ENCODE measurements at regions not wholly inside any gene's neighbourhood (a gene's known extent, or its start where the extent isn't known, plus 50 kb on each side); places are given as distances from the start of the nearest gene placed in this dataset.

DNA sequence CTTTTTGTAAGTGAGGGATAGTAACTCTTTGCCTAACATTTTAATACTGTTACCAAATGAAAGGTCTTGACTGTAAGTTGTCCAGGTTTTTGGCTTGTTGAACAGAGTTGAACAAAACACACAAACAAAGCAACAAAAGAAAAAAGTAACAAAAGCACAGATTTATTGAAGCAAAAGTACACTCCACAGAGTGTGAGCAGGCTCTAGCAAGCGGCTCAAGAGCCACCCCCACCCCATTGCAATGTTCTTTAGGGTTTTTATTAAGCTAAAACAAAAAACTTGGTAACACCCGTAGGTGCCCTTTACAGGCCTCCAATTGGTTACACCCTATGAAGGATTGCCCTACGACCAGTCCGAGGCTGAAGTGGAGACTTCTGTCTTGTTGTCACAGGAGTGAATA is 197.4 kb upstream of the MAP3K1 start:
- DNase-seq: no peak

DNA sequence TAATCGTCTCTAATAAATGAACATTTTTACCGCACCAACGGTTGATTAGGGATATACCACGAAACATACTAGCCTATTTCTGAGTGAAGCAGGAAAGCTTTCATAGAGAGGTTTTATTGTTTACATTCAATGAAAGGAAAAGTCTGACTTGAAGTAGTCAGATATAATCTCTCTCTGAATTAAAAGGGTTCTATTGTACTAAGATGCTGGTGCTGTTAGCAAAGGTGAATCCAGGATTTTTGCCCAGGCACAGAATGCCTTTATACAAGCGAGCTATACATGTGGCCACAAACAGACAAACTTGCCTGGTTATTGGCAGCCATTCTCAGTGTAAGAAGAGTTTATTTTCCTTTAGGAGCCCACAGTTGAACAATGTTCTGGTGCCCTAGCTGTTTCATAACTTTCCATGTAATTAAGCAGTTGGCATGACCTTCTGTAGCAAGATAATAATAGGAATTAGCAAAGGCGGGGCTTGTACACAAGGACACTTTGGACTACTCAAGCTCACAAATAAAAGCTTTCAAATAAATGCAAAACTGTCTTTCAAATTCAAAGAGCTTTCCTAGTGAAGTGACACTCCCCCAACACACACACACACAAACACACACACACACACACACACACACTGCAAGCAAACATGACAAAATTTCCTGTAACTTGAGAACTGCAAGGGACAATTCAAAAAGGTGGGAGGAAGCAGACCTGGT is 198.7 kb upstream of the MAP3K1 start:
- DNase-seq: no peak

DNA sequence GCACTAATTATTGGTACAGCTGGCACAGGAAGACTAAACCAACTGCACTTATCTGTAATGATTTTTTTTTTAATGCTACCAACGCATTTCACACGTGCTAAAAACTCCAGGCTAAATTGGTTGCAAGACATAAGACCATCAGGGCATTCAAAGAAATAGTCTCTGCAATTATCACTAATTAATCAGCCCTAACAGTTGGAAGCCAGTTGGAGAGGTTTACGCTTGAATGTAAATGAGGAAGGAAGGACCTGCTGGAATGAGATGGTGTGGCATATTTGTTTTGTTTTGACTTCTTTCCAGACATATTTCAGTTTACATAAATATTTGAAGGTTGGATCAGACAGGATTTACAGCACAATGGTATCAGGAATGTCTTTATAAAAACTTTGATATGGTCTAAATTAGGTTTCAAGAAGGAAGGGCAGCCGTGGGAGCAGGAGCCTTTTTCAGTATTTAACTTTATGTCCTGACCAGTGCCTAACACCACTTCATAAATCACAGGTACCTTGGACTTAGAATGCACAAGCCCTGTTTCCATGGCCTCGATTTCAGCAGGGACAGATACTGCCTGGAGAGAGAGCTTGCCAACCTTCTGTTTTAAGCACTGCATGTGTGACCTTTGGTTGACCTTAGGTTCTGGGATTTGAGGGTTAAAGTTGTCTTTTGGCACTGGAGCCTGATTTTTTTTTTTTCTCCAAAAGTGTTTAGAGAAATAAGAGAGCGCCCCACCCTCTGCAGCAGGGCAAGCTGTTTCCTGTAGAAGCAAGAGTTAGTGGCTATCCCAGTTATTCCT is 199.8 kb upstream of the MAP3K1 start:
- no peak for DNase-seq

DNA sequence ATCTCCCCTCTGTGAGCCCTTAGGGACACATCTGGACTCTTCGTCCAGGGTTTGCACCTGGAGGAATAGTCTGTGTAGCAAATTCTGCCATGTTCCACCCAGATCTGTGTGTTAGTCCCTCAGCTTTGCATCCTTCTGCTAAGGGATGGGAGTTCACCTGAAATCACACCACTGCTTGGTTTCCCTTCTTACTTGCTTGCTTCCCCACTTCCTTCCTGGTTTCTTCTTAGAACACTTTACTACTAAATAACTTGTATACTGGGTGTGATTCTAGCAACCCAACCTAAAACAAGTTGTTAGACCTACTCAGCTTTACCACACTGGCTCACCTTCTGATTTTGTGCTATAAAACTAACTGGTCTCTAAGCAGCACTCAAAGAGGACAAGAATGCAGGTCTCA is 202.6 kb upstream of the MAP3K1 start:
- DNase-seq: peak; percentile 20 to 80

DNA sequence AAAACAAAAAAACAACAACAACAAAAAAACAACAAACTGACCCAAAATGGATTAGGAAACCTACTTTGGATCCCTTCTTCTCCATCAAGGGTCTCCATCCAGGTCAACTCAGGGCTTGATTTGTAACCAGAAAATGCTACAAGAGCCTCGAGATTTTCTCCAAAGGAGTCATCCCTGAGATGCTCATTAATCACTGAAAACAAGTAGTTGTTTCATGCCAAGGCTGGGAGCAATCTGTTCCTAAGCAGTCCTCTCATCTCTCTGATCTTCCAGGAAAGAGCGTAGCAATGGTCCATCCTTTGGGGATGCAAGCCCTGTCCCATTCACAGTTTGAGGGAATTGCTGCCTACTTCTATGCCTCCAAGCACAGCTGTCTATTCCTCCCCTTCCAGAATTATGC is 203.0 kb upstream of the MAP3K1 start:
- DNase-seq: no peak

DNA sequence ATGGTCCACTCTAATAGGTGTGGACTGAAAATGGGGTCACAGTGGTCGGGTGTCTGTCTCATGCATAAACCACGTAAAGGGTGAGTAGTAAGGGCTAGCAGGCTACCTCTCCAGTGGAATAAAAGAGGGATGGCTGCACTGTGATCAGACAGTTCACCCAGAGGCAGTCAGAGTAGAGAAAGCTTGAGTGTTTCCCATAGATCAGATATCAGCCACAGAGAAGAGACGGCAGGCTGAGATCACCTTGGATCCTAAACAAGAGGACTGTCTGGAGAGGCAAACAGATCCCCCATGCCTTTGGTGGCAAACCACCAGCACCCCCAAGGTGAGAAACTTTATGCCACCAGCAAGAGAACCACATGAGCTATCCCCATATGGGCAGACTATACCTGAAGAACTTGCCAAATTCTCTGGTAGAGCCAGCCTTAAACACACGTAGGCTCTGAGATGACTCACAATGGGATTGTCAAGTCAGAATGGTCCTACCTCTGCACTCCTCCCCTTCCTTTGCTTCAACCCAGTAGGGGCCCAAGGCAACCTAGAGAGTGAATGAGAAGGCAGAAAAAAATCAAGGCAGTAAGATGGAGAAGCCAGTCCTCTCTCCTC is 205.2 kb upstream of the MAP3K1 start:
- DNase-seq: peak in 1 of 2 donors; percentile 63

DNA sequence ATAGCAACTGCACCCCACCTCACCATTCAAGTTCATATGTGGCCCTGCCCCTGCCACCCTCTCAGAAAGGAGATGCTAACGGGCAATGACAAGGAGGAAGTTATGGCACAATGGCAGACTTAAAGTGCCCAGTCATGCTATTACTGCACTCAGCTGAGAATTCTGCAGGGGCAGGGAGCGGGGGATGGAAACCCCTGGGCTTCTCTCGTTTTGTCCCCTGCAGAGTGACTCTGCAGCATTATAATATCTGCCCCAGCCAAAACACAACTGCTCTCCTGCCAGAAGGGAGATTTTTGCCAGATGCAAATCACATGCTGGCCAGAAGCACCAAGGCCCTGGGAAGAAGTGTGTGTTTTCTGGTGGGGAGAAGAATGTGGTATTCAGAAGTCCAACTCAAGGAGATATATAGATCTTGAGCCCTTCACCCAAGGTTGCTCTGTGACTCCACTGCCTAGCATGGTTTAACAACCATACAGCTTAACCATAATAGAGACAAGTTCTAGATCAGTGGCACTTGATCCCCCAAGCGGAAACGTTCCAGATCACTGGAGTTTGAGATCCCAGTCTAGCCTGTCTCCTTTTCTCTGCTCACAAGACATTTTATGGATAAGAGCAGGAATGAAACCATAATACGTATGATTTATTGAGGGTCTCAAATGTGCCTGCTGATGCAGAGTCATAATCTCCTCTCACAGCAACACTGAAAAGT is 207.0 kb upstream of the MAP3K1 start:
- peak in 1 of 2 donors; percentile 36 for DNase-seq

DNA sequence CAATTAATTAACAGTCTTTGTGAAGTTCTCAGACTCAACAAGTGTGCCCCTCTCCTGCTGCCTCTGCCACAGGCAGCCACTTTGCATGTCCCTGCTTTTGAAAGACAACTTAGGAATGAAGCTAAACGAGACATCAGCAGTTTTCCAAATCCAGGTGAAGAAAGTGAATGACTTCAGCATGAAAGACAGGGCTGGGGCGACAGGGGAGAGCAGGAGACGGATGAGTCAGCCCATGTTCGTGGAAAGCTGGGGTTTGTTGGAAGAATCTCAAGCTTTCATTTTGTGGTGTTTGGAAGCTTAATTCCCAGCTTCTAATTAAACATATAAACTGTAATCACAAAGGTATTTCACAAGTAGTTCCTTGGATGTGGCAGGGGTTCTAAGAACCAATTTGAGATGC is 207.8 kb upstream of the MAP3K1 start:
- DNase-seq: no peak

DNA sequence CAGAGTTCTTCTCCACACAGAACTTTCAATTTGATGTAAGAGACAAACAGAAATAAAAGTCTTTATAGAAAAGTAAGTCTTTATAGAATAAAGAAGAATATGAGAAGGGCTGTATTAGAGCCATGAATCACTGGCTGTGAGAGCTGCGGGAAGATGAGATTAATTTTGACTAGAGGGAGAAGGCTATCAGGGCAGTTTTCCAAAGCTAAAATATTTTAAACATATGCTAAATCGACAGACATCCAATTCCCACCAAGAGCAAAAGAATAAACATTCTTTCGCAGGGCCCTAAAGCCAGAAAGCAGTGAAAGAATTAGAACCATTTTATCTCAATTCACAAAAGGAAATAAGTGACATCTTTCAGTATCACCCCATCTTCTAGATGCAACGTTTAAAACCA is 208.3 kb upstream of the MAP3K1 start:
- no peak for DNase-seq

DNA sequence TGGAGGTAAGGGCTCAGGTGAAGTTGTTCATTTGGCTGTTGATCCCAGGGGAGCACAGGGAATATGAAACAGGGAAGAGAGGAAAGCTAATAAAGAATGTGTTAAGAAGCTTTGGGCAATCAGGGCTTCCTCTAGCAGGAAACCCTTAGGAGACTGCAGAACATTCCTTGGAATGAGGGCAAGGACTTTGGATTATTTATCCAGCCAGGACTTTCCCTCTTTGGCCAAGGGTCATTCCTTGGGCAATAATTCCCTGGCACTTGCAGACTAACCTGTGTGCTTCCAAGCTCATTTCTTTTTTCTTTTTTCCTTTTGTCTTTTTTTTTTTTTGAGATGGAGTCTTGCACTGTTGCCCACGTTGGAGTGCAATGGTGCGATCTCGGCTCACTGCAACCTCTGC is 209.2 kb upstream of the MAP3K1 start:
- DNase-seq: no peak

DNA sequence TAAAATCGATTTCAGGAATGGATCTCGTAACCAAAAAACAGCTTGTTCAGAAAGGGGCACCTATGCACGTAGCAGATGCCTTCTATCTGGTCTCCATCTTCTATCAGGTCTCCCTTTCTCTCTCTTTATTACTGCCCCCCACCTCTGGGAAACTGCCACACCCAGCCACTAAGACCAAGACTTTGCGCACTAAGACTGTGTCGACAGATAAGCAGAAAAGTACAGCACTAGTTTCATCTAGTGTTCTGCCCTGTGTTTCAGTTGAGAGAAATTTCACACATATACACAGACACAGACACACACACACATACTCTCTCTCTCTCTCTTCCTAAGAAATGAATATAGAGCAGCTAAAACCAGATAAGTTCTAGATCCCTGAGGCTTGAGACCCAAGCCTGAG is 210.1 kb upstream of the MAP3K1 start:
- no peak for DNase-seq

DNA sequence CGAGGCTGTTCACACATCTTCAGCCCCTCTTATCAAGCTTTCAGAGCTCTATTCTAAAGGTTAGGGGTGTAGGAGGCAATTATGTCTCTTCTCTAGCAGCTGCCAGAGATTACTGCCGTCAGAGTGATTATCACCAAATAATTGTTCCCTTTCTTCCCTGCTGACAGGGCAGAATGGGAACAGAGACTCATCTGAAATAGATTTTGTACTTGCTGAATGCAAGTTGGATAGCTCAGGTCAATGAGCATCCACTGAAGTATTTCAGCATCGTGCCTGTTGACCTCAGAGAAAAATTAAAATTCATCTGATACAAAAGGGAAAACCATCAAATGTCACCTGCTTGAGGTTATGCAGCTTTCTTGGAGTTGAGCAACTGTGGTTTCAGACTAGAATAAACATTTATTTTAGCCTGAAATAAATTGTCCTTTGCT is 213.7 kb upstream of the MAP3K1 start:
- no peak for DNase-seq

DNA sequence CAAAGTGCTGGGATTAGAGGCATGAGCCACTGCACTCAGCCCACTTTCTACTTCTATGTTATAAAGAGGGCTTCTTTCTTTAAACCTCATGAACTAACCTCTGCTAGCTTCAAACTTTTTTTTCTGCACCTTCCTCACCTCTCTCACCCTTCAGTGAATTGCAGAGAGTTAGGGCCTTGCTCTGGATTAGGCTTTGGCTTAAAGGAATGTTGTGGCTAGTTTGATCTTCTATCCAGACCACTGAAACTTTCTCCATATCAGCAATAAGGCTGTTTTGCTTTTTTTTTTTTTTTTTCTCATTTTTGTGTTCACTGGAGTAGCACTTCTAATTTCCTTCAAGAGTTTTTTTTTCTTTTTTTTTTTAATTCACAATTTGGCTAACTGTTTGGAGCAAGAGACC is 216.4 kb upstream of the MAP3K1 start:
- no peak for DNase-seq

DNA sequence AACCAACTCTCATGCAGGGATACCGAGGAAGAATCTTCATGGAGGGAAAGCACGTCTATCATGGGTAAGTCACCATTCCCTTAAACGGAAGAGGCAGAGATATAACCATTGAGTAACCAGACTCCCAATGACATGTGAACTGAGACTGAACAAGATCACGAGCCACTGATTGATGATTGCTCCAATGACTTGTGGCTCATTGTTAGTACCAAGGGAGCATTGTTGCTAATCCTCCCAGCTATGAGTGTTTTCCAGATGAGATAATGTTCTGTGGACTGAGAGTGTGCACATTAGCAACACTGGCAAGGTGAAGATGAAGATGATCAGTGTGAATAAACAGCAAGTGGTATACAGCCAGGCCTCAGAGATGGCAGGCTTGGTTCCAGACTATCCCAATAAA is 219.2 kb upstream of the MAP3K1 start:
- no peak for DNase-seq

DNA sequence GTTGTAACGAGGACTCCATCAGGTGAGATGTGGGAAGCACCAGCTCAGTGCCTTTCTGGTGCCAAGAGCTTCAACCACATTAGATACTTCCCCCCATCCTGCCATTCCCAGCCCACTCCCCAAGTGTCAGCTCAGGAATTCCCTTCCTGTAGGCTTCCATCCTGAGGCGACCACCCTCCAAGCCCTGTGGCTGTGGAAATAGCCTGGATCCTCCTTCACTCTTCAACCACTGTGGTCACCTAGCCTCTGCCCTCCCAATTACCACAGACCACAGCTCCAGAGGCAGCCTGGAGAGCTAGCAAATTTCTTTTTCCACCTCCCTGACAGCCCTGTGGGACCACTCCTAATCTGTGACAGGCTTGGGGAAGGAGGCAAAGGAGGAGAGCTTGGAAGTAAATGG is 219.8 kb upstream of the MAP3K1 start:
- no peak for DNase-seq

DNA sequence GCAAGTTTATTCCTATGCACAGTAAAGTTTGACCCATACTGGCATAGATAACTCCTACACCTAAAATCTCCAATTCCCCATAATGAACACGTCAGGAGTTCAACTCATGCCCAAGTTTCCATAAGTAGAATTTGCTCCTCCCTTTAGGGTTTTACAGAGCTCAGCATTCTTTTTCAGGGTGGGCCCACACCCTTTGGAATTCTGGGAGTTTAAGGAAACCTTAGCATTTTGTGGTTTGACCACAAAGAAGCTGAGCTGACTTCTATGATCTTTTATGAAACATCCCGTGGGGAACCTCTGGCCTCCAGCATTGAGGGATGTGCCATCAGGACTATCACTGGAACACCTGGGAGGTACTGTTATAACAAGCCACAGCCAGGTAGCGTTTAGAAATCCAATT is 220.6 kb upstream of the MAP3K1 start:
- DNase-seq: no peak

DNA sequence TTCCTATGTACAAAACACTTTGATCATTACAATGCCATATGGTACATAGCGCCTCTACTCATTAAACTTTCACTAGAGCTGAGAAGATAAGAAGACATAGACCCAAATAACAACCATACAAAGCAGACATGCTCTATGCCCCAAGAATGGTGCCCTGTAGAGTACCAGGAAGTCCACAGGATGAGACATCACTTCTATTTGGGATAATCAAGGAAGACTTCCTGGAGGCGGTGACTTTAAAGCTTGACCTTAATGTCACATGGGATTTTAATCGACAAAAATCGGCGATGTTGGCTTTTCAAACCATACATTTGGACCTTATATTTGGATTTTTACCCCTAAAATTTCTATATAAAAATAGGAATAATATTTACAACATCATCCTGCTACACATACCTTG is 224.3 kb upstream of the MAP3K1 start:
- no peak for DNase-seq

DNA sequence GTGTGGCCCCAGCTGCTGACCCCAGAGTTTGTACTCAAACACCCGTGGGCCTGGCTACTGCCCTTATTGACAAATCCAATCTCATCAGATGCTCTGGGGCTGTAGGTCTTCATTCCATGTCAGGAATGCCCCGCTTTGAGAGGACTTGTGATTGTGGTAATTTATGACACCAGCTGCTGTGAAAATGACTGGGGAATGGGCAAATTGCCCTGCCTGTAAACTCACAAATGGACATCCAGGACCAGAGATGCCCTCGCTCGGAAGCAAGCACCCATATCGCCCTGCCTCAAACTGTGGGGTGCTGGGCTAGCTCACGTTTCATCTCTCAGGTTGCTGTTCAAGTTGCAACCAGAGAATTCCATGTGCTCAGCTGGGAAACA is 225.9 kb upstream of the MAP3K1 start:
- no peak for DNase-seq

DNA sequence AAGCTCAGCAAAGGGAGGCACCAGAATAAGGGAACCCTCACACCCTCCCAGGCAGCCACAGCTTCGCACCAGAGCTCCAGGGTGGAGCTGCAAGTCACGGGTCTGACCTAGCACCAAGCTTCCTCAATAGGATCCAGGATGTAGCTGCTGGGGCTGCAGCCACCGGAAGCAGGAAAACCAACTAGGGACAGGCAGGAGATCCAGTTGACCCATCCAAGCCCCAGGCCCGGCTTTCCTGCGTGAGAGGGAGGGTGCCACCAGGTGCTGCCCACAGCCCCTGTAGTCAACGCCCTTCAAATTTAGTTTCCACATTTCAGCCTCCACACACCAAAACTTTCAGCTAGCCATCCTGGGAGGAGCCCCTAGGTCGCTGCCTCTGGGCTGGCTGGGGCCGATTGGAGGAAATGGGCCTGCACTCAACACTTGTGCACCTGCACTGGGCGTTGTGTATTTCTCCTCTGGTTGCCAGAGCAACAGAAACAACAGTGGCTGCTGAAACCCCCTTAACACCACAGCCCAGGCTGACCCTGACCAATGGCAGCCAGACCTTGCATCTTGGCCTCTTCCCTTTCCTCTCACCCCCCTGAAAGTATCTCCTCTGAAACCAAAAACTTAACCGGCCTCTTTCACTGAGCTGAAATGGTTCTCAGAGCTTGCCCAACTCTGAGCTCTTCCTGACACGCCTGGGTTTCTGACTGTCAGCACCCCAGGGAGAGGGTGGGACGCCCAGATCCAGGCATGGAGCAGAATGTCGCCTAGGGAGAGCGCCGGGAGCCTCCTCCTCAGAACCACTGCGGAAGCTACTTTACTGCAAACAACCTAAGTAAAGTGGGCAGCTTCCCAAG is 226.5 kb upstream of the MAP3K1 start:
- peak; percentile 88 to 94 for DNase-seq

DNA sequence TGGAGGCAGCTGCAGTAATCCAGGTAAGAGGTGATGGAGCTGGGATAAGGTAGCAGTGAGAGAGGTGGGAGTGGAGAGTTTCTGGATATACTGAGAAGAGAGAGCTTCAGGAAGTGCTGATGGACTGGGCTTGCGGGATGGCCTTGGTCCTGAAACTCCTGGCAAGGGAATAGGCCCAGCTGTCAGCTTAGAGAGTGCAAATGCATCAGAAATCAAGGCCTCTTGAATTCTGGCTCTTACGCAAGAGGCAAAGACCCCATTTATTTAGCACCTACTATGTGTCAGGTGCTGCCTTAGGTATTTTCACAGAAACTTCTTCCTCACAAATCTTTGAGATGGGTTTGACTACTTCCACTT is 227.2 kb upstream of the MAP3K1 start:
- DNase-seq: no peak

DNA sequence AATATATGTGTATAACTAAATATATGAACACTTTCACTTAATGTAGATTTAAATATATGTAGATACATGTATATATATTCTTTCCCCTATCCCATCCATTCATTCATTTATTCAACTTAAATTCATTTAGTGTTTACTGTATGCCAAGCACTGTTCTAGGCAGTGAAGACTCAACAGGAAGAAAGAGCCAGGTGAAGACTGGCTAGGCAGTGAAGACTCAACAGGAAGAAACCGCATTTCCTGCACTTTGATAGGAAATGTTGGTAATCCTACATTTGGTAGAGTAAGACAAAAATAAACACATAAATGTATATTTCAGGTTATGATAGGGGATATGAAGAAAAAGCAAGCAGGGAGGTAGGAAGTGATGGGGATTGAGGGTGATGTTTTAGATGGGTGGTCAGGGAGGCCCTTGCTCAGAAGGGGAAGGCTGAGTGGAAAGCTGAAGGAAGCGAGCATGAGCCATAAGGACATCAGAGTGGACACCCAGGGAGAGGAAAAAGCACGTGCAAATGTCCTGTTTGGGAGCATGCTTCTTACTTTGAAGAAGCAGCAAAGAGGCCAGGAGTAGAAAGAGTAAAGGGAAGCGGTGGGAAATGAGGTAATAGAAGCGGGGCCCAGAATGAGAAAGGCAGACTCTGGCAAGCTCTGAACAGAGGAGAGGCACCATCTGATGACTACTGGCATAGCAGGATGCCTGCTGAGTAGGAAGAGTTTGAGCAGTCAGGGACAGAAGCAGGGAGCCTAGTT is 227.8 kb upstream of the MAP3K1 start:
- peak in 1 of 2 donors; percentile 47 for DNase-seq
